Fibroblast of lung (primary cell): ENCODE measurements at regions not wholly inside any gene's neighbourhood (a gene's known extent, or its start where the extent isn't known, plus 50 kb on each side); places are given as distances from the start of the nearest gene placed in this dataset.

ENCODE experiments used
- DNase-seq, 2 donors: peaks; one replicate each; pipeline versions ENCODE4 v3.0.0 to v3.0.0-alpha.2; 2010; ENCODE audit warnings: low read depth in 2 of 2
- H2AFZ ChIP-seq: 2 replicates; pipeline ENCODE4 v1.5.1; 2012; ENCODE audit warnings: low read length, control low read depth, inconsistent platforms
- H3K27ac ChIP-seq: 2 replicates; pipeline ENCODE4 v1.5.1; 2011; ENCODE audit warnings: low read length, control low read depth; ENCODE audit not compliant: insufficient read depth
- H3K27me3 ChIP-seq: 2 replicates; pipeline ENCODE4 v1.5.1; 2011; ENCODE audit warnings: mild to moderate bottlenecking, low read length; ENCODE audit not compliant: control insufficient read depth, insufficient read depth
- H3K36me3 ChIP-seq: 2 replicates; pipeline ENCODE4 v1.5.1; 2011; ENCODE audit warnings: low read length; ENCODE audit not compliant: control insufficient read depth, insufficient read depth
- H3K4me1 ChIP-seq: 2 replicates; pipeline ENCODE4 v1.5.1; 2011; ENCODE audit warnings: low read length; ENCODE audit not compliant: control insufficient read depth, insufficient read depth; ENCODE audit errors: extremely low read depth
- H3K4me2 ChIP-seq: 2 replicates; pipeline ENCODE4 v1.5.1; 2011; ENCODE audit warnings: low read length, control low read depth; ENCODE audit not compliant: insufficient read depth; ENCODE audit errors: extremely low read depth
- H3K4me3 ChIP-seq, 4 experiments: fragments of 200-600 bp in 1 of 4; sonication (generic) in 1 of 4; replicated peaks in 1 of 4; 2 replicates each; pipeline ENCODE4 v1.5.1; 2011 to 2016; ENCODE audit warnings: low read length in 4 of 4, low read depth in 3 of 4, mild to moderate bottlenecking in 3 of 4, control low read depth in 2 of 4, inconsistent platforms in 1 of 4, mixed read lengths in 1 of 4; ENCODE audit not compliant: insufficient read depth in 1 of 4; ENCODE audit errors: control extremely low read depth in 1 of 4
- H3K79me2 ChIP-seq: 2 replicates; pipeline ENCODE4 v1.5.1; 2012; ENCODE audit warnings: mild to moderate bottlenecking, low read length, inconsistent platforms; ENCODE audit not compliant: control insufficient read depth, insufficient read depth
- H3K9ac ChIP-seq: 2 replicates; pipeline ENCODE4 v1.5.1; 2011; ENCODE audit warnings: mild to moderate bottlenecking, low read length, control low read depth; ENCODE audit not compliant: insufficient read depth
- H3K9me3 ChIP-seq: 2 replicates; pipeline ENCODE4 v1.5.1; 2012; ENCODE audit warnings: low read depth, low read length; ENCODE audit not compliant: control insufficient read depth, insufficient read depth
- H4K20me1 ChIP-seq: 2 replicates; pipeline ENCODE4 v1.5.1; 2011; ENCODE audit warnings: low read length; ENCODE audit not compliant: control insufficient read depth, insufficient read depth; ENCODE audit errors: extremely low read depth
- EZH2 ChIP-seq: IDR thresholded peaks from 2 replicates; pipeline ENCODE4 v1.5.1; 2012; ENCODE audit warnings: low read length, control low read depth, mild to moderate bottlenecking; ENCODE audit errors: missing control alignments
- TF ChIP-seq, protein P1 (sequence below), 2 donors: IDR thresholded peaks in 1 of 2; conservative IDR thresholded peaks in 1 of 2; 1 replicate in 1 of 2; 2 replicates in 1 of 2; pipeline ENCODE4 v1.5.1; 2011 to 2012; ENCODE audit warnings: low read length in 2 of 2, control low read depth in 1 of 2, inconsistent platforms in 1 of 2, low read depth in 1 of 2, mild to moderate bottlenecking in 1 of 2

DNA sequence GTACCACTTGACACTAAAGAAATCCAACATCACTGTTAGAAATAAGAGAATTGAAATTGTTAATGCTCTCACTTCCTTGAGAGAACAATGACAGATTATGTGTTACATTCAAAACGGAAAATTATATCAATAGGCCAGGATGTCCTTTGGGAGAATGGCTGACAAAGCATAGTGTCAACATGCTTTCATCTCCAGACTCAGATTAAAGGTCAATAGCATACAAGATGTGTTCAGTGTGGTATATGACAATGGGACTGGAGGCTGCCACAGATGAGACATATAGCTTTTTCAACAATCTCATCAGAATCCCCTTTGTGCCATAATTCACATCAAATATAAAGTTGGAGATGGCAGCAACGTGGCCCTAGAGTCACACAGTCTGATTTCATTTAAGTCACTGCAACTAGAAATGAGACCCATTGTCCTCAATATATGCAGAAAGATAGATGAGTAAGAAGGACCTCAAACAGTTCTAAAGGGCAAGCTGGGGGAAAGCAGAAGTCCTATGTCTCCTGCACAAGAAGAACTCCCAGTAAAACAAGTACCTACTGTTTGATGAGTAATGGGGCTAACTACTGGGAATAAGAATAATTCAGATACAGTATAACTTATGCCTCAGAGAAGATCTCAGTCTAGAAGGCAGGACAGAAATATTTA lies 327.9 kb downstream of the TTLL7 start:
- Histone ChIP-seq H3K27me3 (no peaks in the 10 kb centered on the region), H3K9ac (no peak overlapping the region), H3K27ac (no peak overlapping the region), H3K36me3 (no peaks in the 10 kb centered on the region), H3K4me3 (no peak overlapping the region), H3K9me3 (no peaks in the 10 kb centered on the region), H3K4me1 (no peaks in the 10 kb centered on the region), H3K79me2 (no peaks in the 10 kb centered on the region), H3K4me2 (no peak overlapping the region), H4K20me1 (no peaks in the 10 kb centered on the region), H2AFZ (no peak overlapping the region)
- TF ChIP-seq EZH2: no peak
- TF ChIP-seq, protein P1, sequence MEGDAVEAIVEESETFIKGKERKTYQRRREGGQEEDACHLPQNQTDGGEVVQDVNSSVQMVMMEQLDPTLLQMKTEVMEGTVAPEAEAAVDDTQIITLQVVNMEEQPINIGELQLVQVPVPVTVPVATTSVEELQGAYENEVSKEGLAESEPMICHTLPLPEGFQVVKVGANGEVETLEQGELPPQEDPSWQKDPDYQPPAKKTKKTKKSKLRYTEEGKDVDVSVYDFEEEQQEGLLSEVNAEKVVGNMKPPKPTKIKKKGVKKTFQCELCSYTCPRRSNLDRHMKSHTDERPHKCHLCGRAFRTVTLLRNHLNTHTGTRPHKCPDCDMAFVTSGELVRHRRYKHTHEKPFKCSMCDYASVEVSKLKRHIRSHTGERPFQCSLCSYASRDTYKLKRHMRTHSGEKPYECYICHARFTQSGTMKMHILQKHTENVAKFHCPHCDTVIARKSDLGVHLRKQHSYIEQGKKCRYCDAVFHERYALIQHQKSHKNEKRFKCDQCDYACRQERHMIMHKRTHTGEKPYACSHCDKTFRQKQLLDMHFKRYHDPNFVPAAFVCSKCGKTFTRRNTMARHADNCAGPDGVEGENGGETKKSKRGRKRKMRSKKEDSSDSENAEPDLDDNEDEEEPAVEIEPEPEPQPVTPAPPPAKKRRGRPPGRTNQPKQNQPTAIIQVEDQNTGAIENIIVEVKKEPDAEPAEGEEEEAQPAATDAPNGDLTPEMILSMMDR (conservative IDR thresholded peaks at IDR 0.05 in 1 of 2, IDR thresholded peaks at IDR 0.05 in 1 of 2; ENCODE audit: low read depth in 1 of 2, low read length in 2 of 2): no peak
- no peak for DNase-seq

GRCh38 chr1:83641796-83642443 lies 357.0 kb downstream of the TTLL7 start:
- Histone ChIP-seq H2AFZ (peak overlapping the region; percentile 77), H3K79me2 (no peaks in the 10 kb centered on the region), H3K9ac (no peak overlapping the region), H4K20me1 (no peaks in the 10 kb centered on the region), H3K27ac (no peak overlapping the region), H3K36me3 (no peaks in the 10 kb centered on the region), H3K9me3 (no peaks in the 10 kb centered on the region), H3K4me3 (peak overlapping the region in 2 of 4 experiments; percentile 10 to 43), H3K27me3 (no peaks in the 10 kb centered on the region), H3K4me2 (peak overlapping the region; percentile 88), H3K4me1 (no peaks in the 10 kb centered on the region)
- peak in 1 of 2 donors; percentile 62 for DNase-seq
- TF ChIP-seq EZH2: no peak
- TF ChIP-seq, protein P1 (conservative IDR thresholded peaks at IDR 0.05 in 1 of 2, IDR thresholded peaks at IDR 0.05 in 1 of 2; ENCODE audit: low read depth in 1 of 2, low read length in 2 of 2): no peak

DNA sequence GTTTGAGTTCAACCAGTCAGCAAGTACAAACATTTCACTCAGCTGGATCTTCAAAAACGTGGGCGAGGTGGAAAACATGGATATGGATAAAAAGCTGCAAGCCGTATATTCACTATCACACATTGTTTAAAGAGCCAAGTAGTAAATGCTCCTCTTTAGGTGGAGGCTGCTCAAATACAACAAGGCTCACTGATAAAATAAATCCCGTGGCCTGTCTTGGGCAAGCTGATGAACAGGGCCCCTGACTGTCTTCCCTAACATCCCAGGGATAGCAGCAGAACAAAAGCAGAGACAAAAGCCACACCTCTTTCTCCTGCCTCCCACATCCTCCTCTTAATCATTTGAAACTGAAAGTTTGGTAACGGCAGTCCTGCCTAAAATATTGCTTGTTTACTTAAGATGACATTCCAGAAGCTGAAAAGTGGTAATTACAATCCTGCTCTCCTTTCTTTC lies 357.7 kb downstream of the TTLL7 start:
- Histone ChIP-seq H3K4me1 (no peaks in the 10 kb centered on the region), H4K20me1 (no peaks in the 10 kb centered on the region), H3K4me3 (peak overlapping the region; percentile 2 to 43 (median 13)), H2AFZ (peak overlapping the region; percentile 77), H3K9me3 (no peaks in the 10 kb centered on the region), H3K27me3 (no peaks in the 10 kb centered on the region), H3K79me2 (no peaks in the 10 kb centered on the region), H3K27ac (no peak overlapping the region), H3K9ac (no peak overlapping the region), H3K36me3 (no peaks in the 10 kb centered on the region), H3K4me2 (peak overlapping the region; percentile 88)
- TF ChIP-seq, protein P1 (conservative IDR thresholded peaks at IDR 0.05 in 1 of 2, IDR thresholded peaks at IDR 0.05 in 1 of 2; ENCODE audit: low read depth in 1 of 2, low read length in 2 of 2): no peak
- no peak for TF ChIP-seq EZH2
- peak; percentile 2 to 46 for DNase-seq
